Astrocyte (in vitro differentiated cells and primary cell): ENCODE measurements at regions not wholly inside any gene's neighbourhood (a gene's known extent, or its start where the extent isn't known, plus 50 kb on each side); places are given as distances from the start of the nearest gene placed in this dataset.

Source experiments
- EZH2 ChIP-seq: IDR thresholded peaks from 2 replicates; pipeline ENCODE4 v1.6.1; 2012; ENCODE audit warnings: mild to moderate bottlenecking, low read length, inconsistent platforms; ENCODE audit not compliant: insufficient read depth
- TF ChIP-seq, protein P1 (sequence below): IDR thresholded peaks from 2 replicates; pipeline ENCODE4 v1.5.1; 2011; ENCODE audit warnings: low read depth, mild to moderate bottlenecking, inconsistent platforms, low read length, moderate library complexity; ENCODE audit not compliant: insufficient read depth

DNA sequence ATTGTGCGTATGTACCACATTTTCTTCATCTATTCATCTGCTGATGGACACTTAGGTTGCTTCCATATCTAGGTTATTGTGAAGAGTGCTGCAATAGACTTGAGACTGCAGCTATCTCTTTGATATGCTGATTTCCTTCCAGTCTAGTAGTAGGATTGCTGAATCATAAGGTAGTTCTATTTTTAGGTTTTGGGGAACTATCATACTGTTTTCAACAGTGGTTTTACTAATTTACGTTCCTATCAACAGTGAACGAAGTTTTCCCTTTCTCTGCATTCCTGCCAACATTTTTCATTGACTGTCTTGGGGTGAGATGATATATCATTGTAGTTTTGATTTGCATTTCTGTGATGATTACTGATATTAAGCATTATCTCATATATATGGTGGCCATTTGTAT is 482.2 kb downstream of the SLC16A7 start:
- no peak for TF ChIP-seq EZH2
- TF ChIP-seq, protein P1, sequence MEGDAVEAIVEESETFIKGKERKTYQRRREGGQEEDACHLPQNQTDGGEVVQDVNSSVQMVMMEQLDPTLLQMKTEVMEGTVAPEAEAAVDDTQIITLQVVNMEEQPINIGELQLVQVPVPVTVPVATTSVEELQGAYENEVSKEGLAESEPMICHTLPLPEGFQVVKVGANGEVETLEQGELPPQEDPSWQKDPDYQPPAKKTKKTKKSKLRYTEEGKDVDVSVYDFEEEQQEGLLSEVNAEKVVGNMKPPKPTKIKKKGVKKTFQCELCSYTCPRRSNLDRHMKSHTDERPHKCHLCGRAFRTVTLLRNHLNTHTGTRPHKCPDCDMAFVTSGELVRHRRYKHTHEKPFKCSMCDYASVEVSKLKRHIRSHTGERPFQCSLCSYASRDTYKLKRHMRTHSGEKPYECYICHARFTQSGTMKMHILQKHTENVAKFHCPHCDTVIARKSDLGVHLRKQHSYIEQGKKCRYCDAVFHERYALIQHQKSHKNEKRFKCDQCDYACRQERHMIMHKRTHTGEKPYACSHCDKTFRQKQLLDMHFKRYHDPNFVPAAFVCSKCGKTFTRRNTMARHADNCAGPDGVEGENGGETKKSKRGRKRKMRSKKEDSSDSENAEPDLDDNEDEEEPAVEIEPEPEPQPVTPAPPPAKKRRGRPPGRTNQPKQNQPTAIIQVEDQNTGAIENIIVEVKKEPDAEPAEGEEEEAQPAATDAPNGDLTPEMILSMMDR: no peak
